ENCODE measurements at regions not wholly inside any gene's neighbourhood (a gene's known extent, or its start where the extent isn't known, plus 50 kb on each side); places are given as distances from the start of the nearest gene placed in this dataset.

GRCh38 chr5:106097340-106097739 lies 1573.4 kb downstream of the EFNA5 start:
- TF ChIP-seq CTCF (IDR thresholded peaks at IDR 0.05): no peak
- DNase-seq (ENCODE audit: low spot score): no peak
- Histone ChIP-seq H3K4me3 (no peak overlapping the region), H3K27ac (no peak overlapping the region)

- Histone ChIP-seq H3K4me3 (no peak overlapping the region), H3K27ac (no peak overlapping the region)
- no peak for DNase-seq (ENCODE audit: low spot score)
- TF ChIP-seq CTCF (IDR thresholded peaks at IDR 0.05): no peak
Measured at GRCh38 chr5:106094839-106095238, 1575.9 kb downstream of the EFNA5 start.

- no peak for TF ChIP-seq CTCF (IDR thresholded peaks at IDR 0.05)
- no peak for DNase-seq (ENCODE audit: low spot score)
- no peak overlapping the region for H3K4me3 ChIP-seq
- H3K27ac ChIP-seq: no peak overlapping the region
Measured at GRCh38 chr5:106094204-106094607, 1576.5 kb downstream of the EFNA5 start.

- no peak for TF ChIP-seq CTCF (IDR thresholded peaks at IDR 0.05)
- H3K4me3 ChIP-seq: no peak overlapping the region
- H3K27ac ChIP-seq: no peak overlapping the region
- no peak for DNase-seq (ENCODE audit: low spot score)
Measured at GRCh38 chr5:106093134-106093533, 1577.6 kb downstream of the EFNA5 start.

GRCh38 chr5:106092455-106092854 lies 1578.3 kb downstream of the EFNA5 start:
- DNase-seq (ENCODE audit: low spot score): no peak
- H3K27ac ChIP-seq: no peak overlapping the region
- no peak overlapping the region for H3K4me3 ChIP-seq
- TF ChIP-seq CTCF (IDR thresholded peaks at IDR 0.05): no peak

- no peak for TF ChIP-seq CTCF (IDR thresholded peaks at IDR 0.05)
- DNase-seq (ENCODE audit: low spot score): no peak
- H3K27ac ChIP-seq: no peak overlapping the region
- H3K4me3 ChIP-seq: no peak overlapping the region
Measured at GRCh38 chr5:106089073-106089472, 1581.7 kb downstream of the EFNA5 start.

GRCh38 chr5:106088462-106088861 lies 1582.3 kb downstream of the EFNA5 start:
- no peak for TF ChIP-seq CTCF (IDR thresholded peaks at IDR 0.05)
- DNase-seq (ENCODE audit: low spot score): no peak
- Histone ChIP-seq H3K4me3 (no peak overlapping the region), H3K27ac (no peak overlapping the region)
